ENCODE measurements at regions not wholly inside any gene's neighbourhood (a gene's known extent, or its start where the extent isn't known, plus 50 kb on each side); places are given as distances from the start of the nearest gene placed in this dataset.
"Not testable (repeated sequence)": the region's sequence is repeated elsewhere in the genome, so short reads cannot be mapped to it uniquely, and the experiment has no call there.

- peak; percentile 42 for DNase-seq (ENCODE audit: low read depth)
- TF ChIP-seq CTCF (conservative IDR thresholded peaks at IDR 0.05; ENCODE audit: low read length) = no peak
- H3K4me3 ChIP-seq (ENCODE audit: low read length) = no peak overlapping the region
Observed at GRCh38 chr10:33861016-33861704, 526.7 kb upstream of the NRP1 start.

- DNase-seq (ENCODE audit: low read depth) = no peak
- no peak for TF ChIP-seq CTCF (conservative IDR thresholded peaks at IDR 0.05; ENCODE audit: low read length)
- no peak overlapping the region for H3K4me3 ChIP-seq (ENCODE audit: low read length)
Observed at GRCh38 chr10:33860552-33860951, 526.1 kb upstream of the NRP1 start.

- no peak overlapping the region for H3K4me3 ChIP-seq (ENCODE audit: low read length)
- DNase-seq (ENCODE audit: low read depth) = peak; percentile 22
- TF ChIP-seq CTCF (conservative IDR thresholded peaks at IDR 0.05; ENCODE audit: low read length) = no peak
Observed at GRCh38 chr10:33859319-33860022, 525.0 kb upstream of the NRP1 start.

- H3K4me3 ChIP-seq (ENCODE audit: low read length) = no peak overlapping the region
- TF ChIP-seq CTCF (conservative IDR thresholded peaks at IDR 0.05; ENCODE audit: low read length) = no peak
- no peak for DNase-seq (ENCODE audit: low read depth)
Observed at GRCh38 chr10:33858326-33858725, 523.9 kb upstream of the NRP1 start.

GRCh38 chr10:33853221-33853620 lies 518.8 kb upstream of the NRP1 start:
- not testable (repeated sequence) for H3K4me3 ChIP-seq (ENCODE audit: low read length); DNase-seq (ENCODE audit: low read depth)

- no peak for TF ChIP-seq CTCF (conservative IDR thresholded peaks at IDR 0.05; ENCODE audit: low read length)
- no peak for DNase-seq (ENCODE audit: low read depth)
- no peak overlapping the region for H3K4me3 ChIP-seq (ENCODE audit: low read length)
Observed at GRCh38 chr10:33843379-33843778, 508.9 kb upstream of the NRP1 start.

- no peak for DNase-seq (ENCODE audit: low read depth)
- TF ChIP-seq CTCF (conservative IDR thresholded peaks at IDR 0.05; ENCODE audit: low read length) = no peak
- no peak overlapping the region for H3K4me3 ChIP-seq (ENCODE audit: low read length)
Observed at GRCh38 chr10:33841678-33842077, 507.2 kb upstream of the NRP1 start.
